IMR-90 (cell line): ENCODE measurements at regions not wholly inside any gene's neighbourhood (a gene's known extent, or its start where the extent isn't known, plus 50 kb on each side); places are given as distances from the start of the nearest gene placed in this dataset.

ENCODE experiments used
- ATAC-seq: fragments of 200-7000 bp; cut with Tn5 transposase; 2 replicates; pipeline ENCODE4 v1.9.1; 2020; ENCODE audit warnings: low read depth, mild to moderate bottlenecking, moderate library complexity
- BruUV-seq: library from RNA; stranded (reverse); fragments of 400-500 nt; replicated peaks from 2 replicates; lab custom pipeline; 2021; lab: Mats Ljungman, UMichigan
- CTCF ChIA-PET: fragments of 300-600 bp; formaldehyde crosslinking; extraction: SDS; loops from one replicate; lab custom pipeline; 2021; ENCODE audit warnings: antibody characterized with exemption; lab: Yijun Ruan, JAX
- POLR2A ChIA-PET: fragments of 300-600 bp; sonication (Branson Sonifier 250); formaldehyde crosslinking; loops from one replicate; lab custom pipeline; 2022; ENCODE audit warnings: antibody characterized with exemption; ENCODE audit not compliant: unreplicated experiment; lab: Charles Lee
- DNase-seq: peaks from one replicate; pipeline ENCODE4 v3.0.0; 2013
- H2AFZ ChIP-seq: replicated peaks from 2 replicates; pipeline ENCODE3; 2013; ENCODE audit warnings: low read length, mild to moderate bottlenecking; ENCODE audit not compliant: poor library complexity
- H2AK5ac ChIP-seq: 2 replicates; pipeline ENCODE4 v1.6.1; 2013; ENCODE audit warnings: low read depth, low read length, inconsistent platforms
- H2AK9ac ChIP-seq: replicated peaks from 2 replicates; pipeline ENCODE3; 2013; ENCODE audit warnings: mild to moderate bottlenecking, low read depth, low read length, moderate library complexity; ENCODE audit not compliant: poor library complexity
- H2BK120ac ChIP-seq: 2 replicates; pipeline ENCODE4 v1.6.1; 2013; ENCODE audit warnings: low read depth, low read length, inconsistent platforms
- H2BK15ac ChIP-seq: 3 replicates; pipeline ENCODE4 v1.6.1; 2013; ENCODE audit warnings: low read depth, low read length, inconsistent platforms
- H2BK20ac ChIP-seq: 2 replicates; pipeline ENCODE4 v1.6.1; 2013; ENCODE audit warnings: low read depth, mild to moderate bottlenecking, inconsistent platforms, low read length, moderate library complexity
- H2BK5ac ChIP-seq: 2 replicates; pipeline ENCODE4 v1.6.1; 2013; ENCODE audit warnings: mild to moderate bottlenecking, low read depth, low read length, inconsistent platforms; ENCODE audit not compliant: poor library complexity, severe bottlenecking
- H3K14ac ChIP-seq: replicated peaks from 2 replicates; pipeline ENCODE4 v1.6.1; 2013; ENCODE audit warnings: low read depth, low read length, inconsistent platforms
- H3K18ac ChIP-seq: 2 replicates; pipeline ENCODE4 v1.6.1; 2013; ENCODE audit warnings: low read depth, low read length, control low read depth
- H3K23ac ChIP-seq: 2 replicates; pipeline ENCODE4 v1.6.1; 2013; ENCODE audit warnings: low read depth, low read length, inconsistent platforms
- H3K27ac ChIP-seq: 2 replicates; pipeline ENCODE4 v1.5.1; 2013; ENCODE audit warnings: mild to moderate bottlenecking, control low read depth, low read length; ENCODE audit not compliant: insufficient read depth
- H3K27me3 ChIP-seq: 2 replicates; pipeline ENCODE4 v1.6.1; 2013; ENCODE audit warnings: low read length; ENCODE audit not compliant: control insufficient read depth, insufficient read depth
- H3K36me3 ChIP-seq: 2 replicates; pipeline ENCODE4 v1.6.1; 2013; ENCODE audit warnings: low read length, mixed read lengths; ENCODE audit not compliant: control insufficient read depth, insufficient read depth
- H3K4ac ChIP-seq: 2 replicates; pipeline ENCODE4 v1.6.1; 2013; ENCODE audit warnings: low read depth, low read length, inconsistent platforms
- H3K4me1 ChIP-seq: 2 replicates; pipeline ENCODE4 v1.6.1; 2013; ENCODE audit warnings: low read length, mixed read lengths; ENCODE audit not compliant: control insufficient read depth, insufficient read depth
- H3K4me2 ChIP-seq: 2 replicates; pipeline ENCODE4 v1.6.1; 2013; ENCODE audit warnings: low read depth, mild to moderate bottlenecking, control low read depth, low read length, moderate library complexity
- H3K4me3 ChIP-seq: 2 replicates; pipeline ENCODE4 v1.5.1; 2013; ENCODE audit warnings: low read depth, mild to moderate bottlenecking, control low read depth, low read length, moderate library complexity; ENCODE audit not compliant: insufficient read depth
- H3K56ac ChIP-seq: 2 replicates; pipeline ENCODE4 v1.6.1; 2013; ENCODE audit warnings: low read length, inconsistent platforms; ENCODE audit not compliant: insufficient read depth; ENCODE audit errors: extremely low read depth
- H3K79me1 ChIP-seq, 2 experiments: 2 replicates each; pipeline ENCODE4 v1.6.1; 2013; ENCODE audit warnings: low read length in 2 of 2, inconsistent platforms in 1 of 2, low read depth in 1 of 2
- H3K9ac ChIP-seq: 2 replicates; pipeline ENCODE4 v1.6.1; 2013; ENCODE audit warnings: low read depth, low read length, control low read depth
- H3K9me1 ChIP-seq: 2 replicates; pipeline ENCODE4 v1.6.1; 2013; ENCODE audit warnings: low read length, inconsistent platforms; ENCODE audit not compliant: insufficient read depth
- H3K9me3 ChIP-seq: 2 replicates; pipeline ENCODE4 v1.6.1; 2013; ENCODE audit warnings: low read length; ENCODE audit not compliant: control insufficient read depth, insufficient read depth
- H4K20me1 ChIP-seq: 2 replicates; pipeline ENCODE4 v1.6.1; 2013; ENCODE audit warnings: low read length, inconsistent platforms; ENCODE audit not compliant: insufficient read depth
- H4K5ac ChIP-seq: 2 replicates; pipeline ENCODE4 v1.6.1; 2013; ENCODE audit warnings: mild to moderate bottlenecking, low read depth, low read length, control low read depth
- H4K8ac ChIP-seq, 2 experiments: 2 replicates each; pipeline ENCODE4 v1.6.1; 2013; ENCODE audit warnings: low read depth in 2 of 2, low read length in 2 of 2, control low read depth in 1 of 2, inconsistent platforms in 1 of 2
- H4K91ac ChIP-seq: 2 replicates; pipeline ENCODE4 v1.6.1; 2013; ENCODE audit warnings: low read depth, low read length, inconsistent platforms; ENCODE audit not compliant: insufficient read depth
- BHLHE40 ChIP-seq: fragments of 150-350 bp; IDR thresholded peaks from 2 replicates; pipeline ENCODE4 v1.6.1; 2016; ENCODE audit warnings: mild to moderate bottlenecking, low read depth, low read length
- CEBPB ChIP-seq: IDR thresholded peaks from 2 replicates; pipeline ENCODE4 v1.6.1; 2012; ENCODE audit warnings: low read depth, low read length, improper control_type of control experiment
- CHD1 ChIP-seq: IDR thresholded peaks from 2 replicates; pipeline ENCODE4 v1.6.1; 2012; ENCODE audit warnings: low read depth, low read length, improper control_type of control experiment
- FOS ChIP-seq: fragments of 150-350 bp; IDR thresholded peaks from 2 replicates; pipeline ENCODE4 v1.6.1; 2016; ENCODE audit warnings: low read depth, low read length
- MAFK ChIP-seq: IDR thresholded peaks from 2 replicates; pipeline ENCODE4 v1.6.1; 2012; ENCODE audit warnings: low read depth, low read length, improper control_type of control experiment
- MAZ ChIP-seq: IDR thresholded peaks from 2 replicates; pipeline ENCODE4 v1.6.1; 2012; ENCODE audit warnings: low read depth, mild to moderate bottlenecking, low read length, improper control_type of control experiment, moderate library complexity, borderline replicate concordance
- MXI1 ChIP-seq: IDR thresholded peaks from 2 replicates; pipeline ENCODE4 v1.6.1; 2012; ENCODE audit warnings: low read depth, mild to moderate bottlenecking, low read length, moderate library complexity, borderline replicate concordance
- RAD21 ChIP-seq: IDR thresholded peaks from 2 replicates; pipeline ENCODE4 v1.6.1; 2012; ENCODE audit warnings: low read length, improper control_type of control experiment
- RCOR1 ChIP-seq: IDR thresholded peaks from 2 replicates; pipeline ENCODE4 v1.6.1; 2012; ENCODE audit warnings: mild to moderate bottlenecking, low read length, improper control_type of control experiment; ENCODE audit not compliant: insufficient replicate concordance
- RFX5 ChIP-seq: IDR thresholded peaks from 2 replicates; pipeline ENCODE4 v1.8.0; 2012; ENCODE audit warnings: low read depth, mild to moderate bottlenecking, low read length, moderate library complexity
- WGBS, 2 experiments: methylation state at CpG; one replicate each; pipeline versions ENCODE4 v1.1.5 to v1.1.7; 2013; ENCODE audit warnings: missing lambda C conversion rate in 2 of 2; ENCODE audit not compliant: insufficient read length in 1 of 2; ENCODE audit errors: extremely low coverage in 2 of 2; 5-methylcytosine and 5-hydroxymethylcytosine counted together
- dilution Hi-C: fragments of 300-500 bp; cut with HindIII; formaldehyde crosslinking; loops from one replicate; pipeline ENCODE4 v1.14.3; 2018; ENCODE audit warnings: low sequenced_read_pairs; ENCODE audit not compliant: unreplicated experiment
- in situ Hi-C: fragments of 300-500 bp; cut with MboI; formaldehyde crosslinking; loops from 3 replicates; pipeline ENCODE4 v1.14.3; 2019; ENCODE audit warnings: low sequenced_read_pairs, inconsistent platforms, mixed read lengths
- intact Hi-C: fragments of 100-400 bp; cut with micrococcal nuclease; formaldehyde crosslinking; loops from 2 replicates; pipeline ENCODE4 v1.10.0; 2022
- TF ChIP-seq, protein P1 (sequence below): fragments of 150-350 bp; IDR thresholded peaks from 2 replicates; pipeline ENCODE4 v1.6.1; 2016; ENCODE audit warnings: low read depth, mild to moderate bottlenecking, low read length, moderate library complexity, borderline replicate concordance
- TF ChIP-seq, protein P2 (sequence below): fragments of 150-350 bp; IDR thresholded peaks from 2 replicates; pipeline ENCODE4 v1.6.1; 2017; ENCODE audit warnings: mild to moderate bottlenecking, antibody characterized with exemption, low read length, low read depth
- TF ChIP-seq, protein P3 (sequence below): conservative IDR thresholded peaks from 2 replicates; pipeline ENCODE4 v1.5.1; 2012; ENCODE audit warnings: mild to moderate bottlenecking, low read depth, low read length, improper control_type of control experiment

DNA sequence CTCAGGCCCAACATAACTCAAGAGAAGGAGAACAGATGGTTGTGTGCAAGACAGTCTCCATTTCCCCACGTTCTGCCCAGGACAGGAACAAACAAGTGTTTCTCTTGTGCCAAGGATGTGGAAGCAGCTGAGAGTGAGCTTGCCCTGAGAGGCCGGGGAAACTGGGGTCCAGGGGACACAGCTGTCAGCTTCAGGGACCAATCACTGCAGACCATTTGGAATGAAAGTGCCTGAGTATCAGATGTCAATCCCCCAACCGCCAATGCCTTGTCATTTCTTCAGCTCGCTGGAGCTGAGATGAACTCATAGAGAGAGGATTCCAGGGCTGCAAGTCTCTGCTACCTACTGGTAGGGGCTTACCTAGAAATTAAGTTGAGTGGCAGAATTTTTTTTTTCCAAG lies 71.9 kb upstream of the METAP2 start:
- Histone ChIP-seq H3K4me3 (no peak overlapping the region), H3K27ac (no peak overlapping the region), H4K91ac (no peak overlapping the region), H2BK20ac (no peak overlapping the region), H2BK5ac (no peak overlapping the region), H3K18ac (no peak overlapping the region), H2AK9ac (no peak overlapping the region), H3K9me3 (no peaks in the 10 kb centered on the region), H3K27me3 (peaks cover 13% of the 10 kb centered on the region), H3K79me1 (no peaks in the 10 kb centered on the region), H2BK15ac (no peak overlapping the region), H3K56ac (no peak overlapping the region), H4K20me1 (no peaks in the 10 kb centered on the region), H2AK5ac (no peak overlapping the region), H3K9me1 (no peaks in the 10 kb centered on the region), H3K4me1 (0 out of 2 replicates have a peak, but pooled peaks cover under 1% of the 10 kb centered on the region), H3K36me3 (no peaks in the 10 kb centered on the region), H3K4ac (no peak overlapping the region), H3K14ac (no peak overlapping the region), H4K8ac (no peak overlapping the region), H3K23ac (no peak overlapping the region), H2AFZ (peak overlapping the region; percentile 13), H2BK120ac (no peak overlapping the region), H4K5ac (no peak overlapping the region), H3K4me2 (no peak overlapping the region), H3K9ac (no peak overlapping the region)
- intact Hi-C loops (no loop called here), in situ Hi-C loops (no loop called here), dilution Hi-C loops (no loop called here)
- 15% methylated on average over 2 of the region's 4 CpGs; no CpG with 5 or more reads in 1 of the 2 experiments for WGBS, 2 experiments
- no peak for ATAC-seq
- ChIA-PET POLR2A (no interaction called here), CTCF (no interaction called here)
- BruUV-seq = no TSS peak
- no peak for DNase-seq
- TF ChIP-seq, protein P1, sequence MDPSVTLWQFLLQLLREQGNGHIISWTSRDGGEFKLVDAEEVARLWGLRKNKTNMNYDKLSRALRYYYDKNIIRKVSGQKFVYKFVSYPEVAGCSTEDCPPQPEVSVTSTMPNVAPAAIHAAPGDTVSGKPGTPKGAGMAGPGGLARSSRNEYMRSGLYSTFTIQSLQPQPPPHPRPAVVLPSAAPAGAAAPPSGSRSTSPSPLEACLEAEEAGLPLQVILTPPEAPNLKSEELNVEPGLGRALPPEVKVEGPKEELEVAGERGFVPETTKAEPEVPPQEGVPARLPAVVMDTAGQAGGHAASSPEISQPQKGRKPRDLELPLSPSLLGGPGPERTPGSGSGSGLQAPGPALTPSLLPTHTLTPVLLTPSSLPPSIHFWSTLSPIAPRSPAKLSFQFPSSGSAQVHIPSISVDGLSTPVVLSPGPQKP = no peak
- TF ChIP-seq CEBPB = no peak
- TF ChIP-seq, protein P2, sequence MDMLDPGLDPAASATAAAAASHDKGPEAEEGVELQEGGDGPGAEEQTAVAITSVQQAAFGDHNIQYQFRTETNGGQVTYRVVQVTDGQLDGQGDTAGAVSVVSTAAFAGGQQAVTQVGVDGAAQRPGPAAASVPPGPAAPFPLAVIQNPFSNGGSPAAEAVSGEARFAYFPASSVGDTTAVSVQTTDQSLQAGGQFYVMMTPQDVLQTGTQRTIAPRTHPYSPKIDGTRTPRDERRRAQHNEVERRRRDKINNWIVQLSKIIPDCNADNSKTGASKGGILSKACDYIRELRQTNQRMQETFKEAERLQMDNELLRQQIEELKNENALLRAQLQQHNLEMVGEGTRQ = no peak
- no peak for TF ChIP-seq MXI1
- no peak for TF ChIP-seq MAZ
- TF ChIP-seq RCOR1 = no peak
- no peak for TF ChIP-seq FOS
- TF ChIP-seq MAFK = no peak
- no peak for TF ChIP-seq RAD21
- TF ChIP-seq, protein P3, sequence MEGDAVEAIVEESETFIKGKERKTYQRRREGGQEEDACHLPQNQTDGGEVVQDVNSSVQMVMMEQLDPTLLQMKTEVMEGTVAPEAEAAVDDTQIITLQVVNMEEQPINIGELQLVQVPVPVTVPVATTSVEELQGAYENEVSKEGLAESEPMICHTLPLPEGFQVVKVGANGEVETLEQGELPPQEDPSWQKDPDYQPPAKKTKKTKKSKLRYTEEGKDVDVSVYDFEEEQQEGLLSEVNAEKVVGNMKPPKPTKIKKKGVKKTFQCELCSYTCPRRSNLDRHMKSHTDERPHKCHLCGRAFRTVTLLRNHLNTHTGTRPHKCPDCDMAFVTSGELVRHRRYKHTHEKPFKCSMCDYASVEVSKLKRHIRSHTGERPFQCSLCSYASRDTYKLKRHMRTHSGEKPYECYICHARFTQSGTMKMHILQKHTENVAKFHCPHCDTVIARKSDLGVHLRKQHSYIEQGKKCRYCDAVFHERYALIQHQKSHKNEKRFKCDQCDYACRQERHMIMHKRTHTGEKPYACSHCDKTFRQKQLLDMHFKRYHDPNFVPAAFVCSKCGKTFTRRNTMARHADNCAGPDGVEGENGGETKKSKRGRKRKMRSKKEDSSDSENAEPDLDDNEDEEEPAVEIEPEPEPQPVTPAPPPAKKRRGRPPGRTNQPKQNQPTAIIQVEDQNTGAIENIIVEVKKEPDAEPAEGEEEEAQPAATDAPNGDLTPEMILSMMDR = no peak
- no peak for TF ChIP-seq CHD1
- TF ChIP-seq RFX5 = no peak
- no peak for TF ChIP-seq BHLHE40
